D721Med (cell line): ENCODE measurements at regions not wholly inside any gene's neighbourhood (a gene's known extent, or its start where the extent isn't known, plus 50 kb on each side); places are given as distances from the start of the nearest gene placed in this dataset.

Source experiments
- DNase-seq: peaks from one replicate; pipeline ENCODE4 v3.0.0; 2011; ENCODE audit warnings: low spot score; ENCODE audit not compliant: insufficient read length
- FAIRE-seq: peaks from 2 replicates; lab custom pipeline; 2011; peaks lifted over from hg19 to GRCh38; lab: Jason Lieb, UNC
- CTCF ChIP-seq: IDR thresholded peaks from 2 replicates; pipeline ENCODE4 v1.5.1; 2012; ENCODE audit warnings: mild to moderate bottlenecking, control low read depth; ENCODE audit not compliant: insufficient read depth; ENCODE audit errors: missing control alignments

- TF ChIP-seq CTCF, result no peak
- no peak for DNase-seq
- FAIRE-seq, result no peak
These were observed 746.0 kb upstream of the POT1 start for GRCh38 chr7:125675640-125676039.

DNA sequence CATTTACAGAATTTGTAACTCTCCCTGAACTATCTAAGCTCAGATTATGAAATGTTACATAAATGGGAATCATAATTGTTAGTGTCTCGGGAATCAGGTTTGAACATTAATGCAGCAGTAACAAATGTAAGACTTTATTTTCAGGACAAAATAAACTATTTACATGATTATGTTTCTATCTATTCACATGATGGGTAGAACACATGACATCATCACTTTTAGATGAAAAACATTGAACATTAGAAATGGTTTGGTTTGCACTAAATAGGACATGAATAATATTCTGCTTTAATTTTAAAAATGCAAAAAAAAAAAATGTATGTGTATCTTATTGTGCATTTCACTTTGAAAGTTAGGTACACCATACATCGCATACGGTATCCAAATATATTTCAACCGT lies 745.5 kb upstream of the POT1 start:
- FAIRE-seq (no peak), DNase-seq (no peak)
- no peak for TF ChIP-seq CTCF

DNA sequence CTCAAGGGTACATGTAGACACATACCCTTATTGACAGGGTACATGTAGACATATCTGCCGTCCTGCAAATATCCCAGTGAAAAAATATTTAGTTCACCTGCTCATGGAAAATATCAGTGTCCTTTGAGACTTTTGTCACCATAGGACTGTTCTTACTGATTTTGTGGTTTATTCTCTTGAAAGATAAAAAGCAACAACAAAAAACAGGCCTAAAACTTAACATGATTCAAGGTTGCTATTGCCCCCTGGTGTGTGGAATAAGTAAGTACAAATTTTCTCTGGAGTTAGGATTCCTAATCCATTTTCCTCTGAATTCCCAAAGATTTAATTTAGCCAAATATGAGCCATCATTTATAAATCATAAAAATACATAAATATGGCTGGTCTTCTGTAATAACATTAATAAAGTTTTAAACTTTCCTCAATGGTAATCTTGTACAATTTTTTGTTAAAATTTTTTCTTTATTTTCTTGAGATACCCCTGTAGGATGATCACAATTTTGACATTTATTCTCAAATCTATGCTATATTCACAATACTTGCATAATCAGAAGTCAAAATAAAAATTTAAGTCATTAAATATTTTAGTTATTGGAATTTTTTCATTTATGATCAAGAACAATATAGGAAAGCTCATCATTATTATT lies 741.4 kb upstream of the POT1 start:
- DNase-seq (no peak), FAIRE-seq (peak; percentile 87)
- TF ChIP-seq CTCF, result peak; percentile 72

DNA sequence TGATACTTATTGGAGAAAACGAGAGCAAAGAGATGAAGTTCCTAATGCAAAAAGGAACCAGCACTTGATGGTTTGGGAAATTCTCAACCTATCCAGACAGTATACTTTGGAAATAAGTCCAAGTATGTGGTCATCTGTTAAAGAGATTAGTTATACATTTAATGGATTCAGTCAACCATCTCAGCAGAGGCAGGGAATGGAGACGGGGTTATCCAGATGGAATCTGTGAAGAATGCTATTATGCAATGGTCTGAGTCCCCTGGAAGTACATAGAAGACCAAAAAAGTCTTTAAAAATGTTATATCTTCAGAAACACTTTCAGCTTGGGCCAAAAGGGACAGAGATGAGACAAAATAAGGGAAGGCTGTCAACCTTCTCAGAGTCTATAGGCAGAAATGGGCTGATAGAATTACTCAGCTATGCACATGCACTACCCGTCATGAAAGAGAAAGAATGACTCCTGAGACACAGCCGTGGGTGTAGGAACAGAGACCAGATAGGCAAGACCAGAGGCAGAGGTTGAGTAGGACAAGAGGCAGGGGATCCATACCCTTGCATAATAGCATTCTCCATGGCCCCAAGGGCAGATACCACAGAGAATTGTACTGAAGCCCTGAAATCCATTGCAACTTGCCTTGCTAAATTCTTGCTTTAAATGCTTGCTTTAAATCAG lies 738.8 kb upstream of the POT1 start:
- TF ChIP-seq CTCF, result no peak
- DNase-seq, result no peak
- no peak for FAIRE-seq

DNA sequence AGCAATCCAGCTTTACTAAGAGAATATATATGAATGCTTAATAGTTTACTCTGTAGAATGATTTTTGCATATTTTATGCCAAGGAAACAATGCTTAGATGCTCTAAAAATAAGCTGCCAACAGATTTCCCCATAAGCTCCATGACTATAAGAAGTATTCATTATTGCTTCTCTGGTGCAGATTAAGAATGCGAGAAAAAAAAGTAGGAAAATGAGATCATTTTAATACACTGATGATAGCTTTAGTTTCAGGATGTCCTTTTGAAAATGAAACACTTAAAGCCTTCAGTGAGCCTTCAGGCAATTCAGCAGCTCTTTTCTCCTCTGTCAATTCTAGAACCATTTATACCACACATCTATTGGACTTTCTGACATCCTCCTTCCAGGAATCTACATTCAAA lies 735.0 kb upstream of the POT1 start:
- DNase-seq, result no peak
- TF ChIP-seq CTCF, result no peak
- FAIRE-seq, result no peak

DNA sequence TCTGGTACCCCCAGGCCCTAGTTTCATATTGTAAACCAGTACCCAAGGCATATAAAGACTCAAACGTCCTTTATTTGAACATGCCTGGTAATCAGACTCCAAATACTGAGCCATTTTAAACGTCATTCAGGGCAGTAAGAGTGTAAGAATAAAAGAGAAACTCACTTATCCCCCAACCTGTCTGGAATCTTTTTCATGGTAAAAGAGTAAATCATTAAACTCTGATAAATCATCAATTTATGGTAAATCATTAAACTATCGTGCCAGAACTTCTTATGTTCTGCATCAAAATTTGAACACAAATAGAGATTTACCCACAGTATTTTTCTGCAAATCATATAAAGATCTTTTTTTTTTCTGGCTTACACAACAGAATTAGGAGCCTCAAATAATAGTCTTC lies 734.3 kb upstream of the POT1 start:
- DNase-seq, result no peak
- TF ChIP-seq CTCF, result no peak
- FAIRE-seq, result no peak

- TF ChIP-seq CTCF, result no peak
- DNase-seq (no peak), FAIRE-seq (no peak)
These were observed 732.1 kb upstream of the POT1 start for GRCh38 chr7:125661677-125662076.
